Tibial artery (tissue), 4 donors: ENCODE measurements at regions not wholly inside any gene's neighbourhood (a gene's known extent, or its start where the extent isn't known, plus 50 kb on each side); places are given as distances from the start of the nearest gene placed in this dataset.

ENCODE experiments used
- DNase-seq, 2 donors: peaks; one replicate each; pipeline ENCODE4 v3.0.0-alpha.2; 2019
- H3K27ac ChIP-seq, 2 donors: fragments of 200-600 bp; sonication (generic) in 1 of 2; 1 replicate in 1 of 2; 2 replicates in 1 of 2; pipeline ENCODE4 v1.5.1; 2018 to 2019; ENCODE audit warnings: mild to moderate bottlenecking in 1 of 2
- H3K27me3 ChIP-seq, 2 donors: fragments of 200-600 bp; sonication (generic) in 1 of 2; one replicate each; pipeline versions ENCODE4 v1.5.1 to v1.6.0; 2016 to 2019
- H3K36me3 ChIP-seq, 3 donors: fragments of 200-600 bp; sonication (generic) in 2 of 3; one replicate each; pipeline ENCODE4 v1.5.1; 2016 to 2019; ENCODE audit warnings: mild to moderate bottlenecking in 2 of 3
- H3K4me1 ChIP-seq, 4 donors: fragments of 200-600 bp; sonication (generic) in 2 of 4; 1 replicate in 3 of 4; 2 replicates in 1 of 4; pipeline ENCODE4 v1.5.1; 2016 to 2019
- H3K4me3 ChIP-seq, 2 donors: fragments of 200-600 bp; sonication (generic) in 1 of 2; 1 replicate in 1 of 2; 2 replicates in 1 of 2; pipeline ENCODE4 v1.5.1; 2018 to 2019; ENCODE audit warnings: mild to moderate bottlenecking in 2 of 2
- H3K9me3 ChIP-seq, 3 donors: fragments of 200-600 bp; sonication (generic) in 1 of 3; one replicate each; pipeline ENCODE4 v1.5.1; 2016 to 2019
- CTCF ChIP-seq, 2 experiments: fragments of 200-600 bp in 1 of 2; fragments of 450-650 bp in 1 of 2; IDR thresholded peaks; one replicate each; pipeline ENCODE4 v1.5.1; 2017 to 2019; ENCODE audit warnings: antibody characterized with exemption in 2 of 2, mild to moderate bottlenecking in 1 of 2, moderate library complexity in 1 of 2
- intact Hi-C: fragments of 100-400 bp; cut with DNase I; formaldehyde crosslinking; loops from one replicate; pipeline ENCODE4 v1.15.0; 2023; ENCODE audit warnings: low total_unique reads

GRCh38 chr14:44361083-44361482 is 146.0 kb downstream of the FSCB start:
- no peak for DNase-seq
- H3K27ac ChIP-seq: no peak overlapping the region
- no peaks in the 10 kb centered on the region for H3K9me3 ChIP-seq
- no peak overlapping the region for H3K4me3 ChIP-seq
- intact Hi-C loops: no loop called here
- no peaks in the 10 kb centered on the region for H3K4me1 ChIP-seq
- no peaks in the 10 kb centered on the region for H3K27me3 ChIP-seq
- no peaks in the 10 kb centered on the region for H3K36me3 ChIP-seq
- TF ChIP-seq CTCF (IDR thresholded peaks at IDR 0.05): no peak

- no peak for TF ChIP-seq CTCF (IDR thresholded peaks at IDR 0.05)
- no peak overlapping the region for H3K4me3 ChIP-seq
- H3K4me1 ChIP-seq: no peaks in the 10 kb centered on the region
- no peaks in the 10 kb centered on the region for H3K27me3 ChIP-seq
- DNase-seq: no peak
- H3K9me3 ChIP-seq: peaks cover 0 to under 1% (median under 1%) of the 10 kb centered on the region in 3 donors
- H3K27ac ChIP-seq: no peak overlapping the region
- H3K36me3 ChIP-seq: no peaks in the 10 kb centered on the region
- intact Hi-C loops: no loop called here
Measured at GRCh38 chr14:44353805-44354204, 153.3 kb downstream of the FSCB start.

- intact Hi-C loops: no loop called here
- no peaks in the 10 kb centered on the region for H3K27me3 ChIP-seq
- DNase-seq: no peak
Measured at GRCh38 chr14:44352201-44352600, 154.9 kb downstream of the FSCB start.

GRCh38 chr14:44347316-44347715 is 159.8 kb downstream of the FSCB start:
- H3K4me1 ChIP-seq: no peaks in the 10 kb centered on the region
- H3K27ac ChIP-seq: no peak overlapping the region
- no peak overlapping the region for H3K4me3 ChIP-seq
- DNase-seq: no peak
- no peak for TF ChIP-seq CTCF (IDR thresholded peaks at IDR 0.05)
- H3K27me3 ChIP-seq: no peaks in the 10 kb centered on the region
- H3K9me3 ChIP-seq: peaks cover 0 to 24% (median 23%) of the 10 kb centered on the region in 3 donors
- intact Hi-C loops: no loop called here
- H3K36me3 ChIP-seq: no peaks in the 10 kb centered on the region

More at GRCh38 chr14:44352201-44352600, 154.9 kb downstream of the FSCB start:
- Histone ChIP-seq H3K27ac (no peak overlapping the region), H3K4me3 (no peak overlapping the region), H3K4me1 (no peaks in the 10 kb centered on the region), H3K9me3 (peaks cover 0 to 16% (median 15%) of the 10 kb centered on the region in 3 donors), H3K36me3 (no peaks in the 10 kb centered on the region)
- TF ChIP-seq CTCF (IDR thresholded peaks at IDR 0.05): no peak

- no peaks in the 10 kb centered on the region for H3K9me3 ChIP-seq
- intact Hi-C loops: no loop called here
- no peak overlapping the region for H3K27ac ChIP-seq
- TF ChIP-seq CTCF (IDR thresholded peaks at IDR 0.05): no peak
- H3K4me3 ChIP-seq: no peak overlapping the region
- no peaks in the 10 kb centered on the region for H3K4me1 ChIP-seq
- DNase-seq: no peak
- no peaks in the 10 kb centered on the region for H3K27me3 ChIP-seq
- H3K36me3 ChIP-seq: no peaks in the 10 kb centered on the region
Measured at GRCh38 chr14:44341116-44341515, 166.0 kb downstream of the FSCB start.

GRCh38 chr14:44339862-44340261 is 167.2 kb downstream of the FSCB start:
- intact Hi-C loops: no loop called here
- H3K4me1 ChIP-seq: no peaks in the 10 kb centered on the region
- no peak overlapping the region for H3K27ac ChIP-seq
- no peak overlapping the region for H3K4me3 ChIP-seq
- H3K27me3 ChIP-seq: no peaks in the 10 kb centered on the region
- DNase-seq: no peak
- H3K9me3 ChIP-seq: no peaks in the 10 kb centered on the region
- H3K36me3 ChIP-seq: no peaks in the 10 kb centered on the region
- no peak for TF ChIP-seq CTCF (IDR thresholded peaks at IDR 0.05)
